GM12878 (cell line): ENCODE measurements at regions not wholly inside any gene's neighbourhood (a gene's known extent, or its start where the extent isn't known, plus 50 kb on each side); places are given as distances from the start of the nearest gene placed in this dataset.

Experiments used
- ATAC-seq: fragments of 200-7000 bp; cut with Tn5 transposase; 3 replicates; pipeline ENCODE4 v1.9.1; 2020; ENCODE audit warnings: mild to moderate bottlenecking, moderate library complexity
- BruUV-seq: library from RNA; stranded (reverse); fragments of 400-500 nt; replicated peaks from 2 replicates; lab custom pipeline; 2021; lab: Mats Ljungman, UMichigan
- CTCF ChIA-PET: fragments of 300-600 bp; sonication (Branson Sonifier 250); formaldehyde crosslinking; extraction: SDS; loops from one replicate; lab custom pipeline; 2021; ENCODE audit warnings: inconsistent platforms; lab: Yijun Ruan, JAX
- POLR2A ChIA-PET: fragments of 350-600 bp; formaldehyde crosslinking; extraction: SDS; loops from one replicate; lab custom pipeline; 2021; ENCODE audit warnings: inconsistent platforms; lab: Charles Lee
- RAD21 ChIA-PET: fragments of 300-600 bp; sonication (Branson Sonifier 250); formaldehyde crosslinking; loops from one replicate; lab custom pipeline; 2023; ENCODE audit warnings: antibody characterized with exemption; ENCODE audit not compliant: unreplicated experiment; lab: Charles Lee
- SMC1A ChIA-PET: fragments of 300-600 bp; sonication (Branson Sonifier 250); formaldehyde crosslinking; loops from one replicate; lab custom pipeline; 2023; ENCODE audit not compliant: unreplicated experiment, uncharacterized antibody; lab: Charles Lee
- DNase-seq: peaks from one replicate; pipeline ENCODE4 v3.0.0-alpha.2; 2011; ENCODE audit warnings: low read depth, low spot score
- FAIRE-seq: peaks from 3 replicates; lab custom pipeline; 2011; peaks lifted over from hg19 to GRCh38; lab: Jason Lieb, UNC
- H2AFZ ChIP-seq: 2 replicates; pipeline ENCODE4 v1.6.0; 2011; ENCODE audit warnings: low read depth, low read length, control low read depth; ENCODE audit not compliant: control insufficient read depth
- H3K27ac ChIP-seq: 2 replicates; pipeline ENCODE4 v1.5.1; 2011; ENCODE audit warnings: control low read depth; ENCODE audit not compliant: control insufficient read depth, insufficient read depth
- H3K27me3 ChIP-seq, 2 experiments: replicated peaks in 1 of 2; 2 replicates each; pipeline versions ENCODE4 v1.6.0 to v1.6.1; 2011; ENCODE audit warnings: low read length in 1 of 2; ENCODE audit not compliant: control insufficient read depth in 2 of 2, insufficient read depth in 2 of 2
- H3K36me3 ChIP-seq, 2 experiments: 2 replicates each; pipeline ENCODE4 v1.5.1; 2011; ENCODE audit warnings: low read length in 1 of 2; ENCODE audit not compliant: control insufficient read depth in 2 of 2, insufficient read depth in 2 of 2
- H3K4me1 ChIP-seq: 2 replicates; pipeline ENCODE4 v1.6.1; 2011; ENCODE audit warnings: mild to moderate bottlenecking, low read length, moderate library complexity, mixed read lengths; ENCODE audit not compliant: control insufficient read depth, insufficient read depth
- H3K4me2 ChIP-seq: 2 replicates; pipeline ENCODE4 v1.6.0; 2011; ENCODE audit warnings: control low read depth; ENCODE audit not compliant: control insufficient read depth, insufficient read depth
- H3K4me3 ChIP-seq: fragments of 200-600 bp; sonication (generic); 2 replicates; pipeline ENCODE4 v1.5.1; 2016
- H3K79me2 ChIP-seq: 2 replicates; pipeline ENCODE4 v1.6.0; 2011; ENCODE audit warnings: low read length; ENCODE audit not compliant: control insufficient read depth, insufficient read depth
- H3K9ac ChIP-seq: 2 replicates; pipeline ENCODE4 v1.8.0; 2011; ENCODE audit warnings: low read length, control low read depth, mixed read lengths; ENCODE audit not compliant: control insufficient read depth, insufficient read depth
- H3K9me3 ChIP-seq: replicated peaks from 3 replicates; pipeline ENCODE4 v1.5.1; 2011; ENCODE audit warnings: mild to moderate bottlenecking, low read length; ENCODE audit not compliant: control insufficient read depth, insufficient read depth
- H4K20me1 ChIP-seq: 2 replicates; pipeline ENCODE4 v1.6.0; 2011; ENCODE audit not compliant: control insufficient read depth, insufficient read depth
- CBX3 ChIP-seq: fragments of 200-600 bp; sonication (generic); IDR thresholded peaks from 2 replicates; pipeline ENCODE4 v1.6.1; 2016; ENCODE audit warnings: low read depth, borderline replicate concordance
- HCFC1 ChIP-seq: fragments of 150-350 bp; IDR thresholded peaks from 2 replicates; pipeline ENCODE4 v1.6.1; 2014; ENCODE audit warnings: low read length
- IKZF2 ChIP-seq, 2 experiments: fragments of 450-650 bp; IDR thresholded peaks; 2 replicates each; pipeline ENCODE4 v1.6.1; 2017; ENCODE audit warnings: mild to moderate bottlenecking in 2 of 2, moderate library complexity in 2 of 2
- MTA3 ChIP-seq: IDR thresholded peaks from 2 replicates; pipeline ENCODE4 v1.6.1; 2012; ENCODE audit warnings: low read length, inconsistent platforms, borderline replicate concordance
- MXI1 ChIP-seq: fragments of 150-350 bp; IDR thresholded peaks from 2 replicates; pipeline ENCODE4 v1.6.1; 2011; ENCODE audit warnings: low read depth, mild to moderate bottlenecking, inconsistent platforms, low read length, improper control_type of control experiment
- ZSCAN29 ChIP-seq: fragments of 450-650 bp; IDR thresholded peaks from 2 replicates; pipeline ENCODE4 v1.6.1; 2017; ENCODE audit warnings: mild to moderate bottlenecking, moderate library complexity
- WGBS: methylation state at CpG from one replicate; pipeline ENCODE4 v1.1.6; 2016; ENCODE audit warnings: low lambda C conversion rate; ENCODE audit not compliant: insufficient replicate concordance, insufficient coverage; ENCODE audit errors: missing lambda C conversion rate; 5-methylcytosine and 5-hydroxymethylcytosine counted together
- in situ Hi-C: fragments of 300-500 bp; cut with MboI; formaldehyde crosslinking; loops from 9 replicates; pipeline ENCODE4 v1.14.3; 2018; ENCODE audit warnings: mixed read lengths
- intact Hi-C: fragments of 100-400 bp; cut with micrococcal nuclease; formaldehyde crosslinking; loops from one replicate; pipeline ENCODE4 v1.14.2; 2022; ENCODE audit not compliant: unreplicated experiment

GRCh38 chr4:64508089-64508488 is 98.8 kb upstream of the TECRL start:
- no peaks in the 10 kb centered on the region for H3K79me2 ChIP-seq
- ChIA-PET POLR2A (no interaction called here), RAD21 (no interaction called here), SMC1A (no interaction called here), CTCF (interaction anchor here (1.1 kb wide), 1 partner anchor 31 kb away, joined by 3 read pairs; no protein-coding TSS in a partner anchor)
- H3K27me3 ChIP-seq: no peaks in the 10 kb centered on the region
- H3K4me1 ChIP-seq: no peaks in the 10 kb centered on the region
- H3K36me3 ChIP-seq: no peaks in the 10 kb centered on the region
- no TSS peak for BruUV-seq
- intact Hi-C loops (no loop called here), in situ Hi-C loops (no loop called here)
- H2AFZ ChIP-seq: no peak overlapping the region
- no peak overlapping the region for H3K4me2 ChIP-seq
- ATAC-seq (no peak), DNase-seq (no peak), FAIRE-seq (no peak)
- H3K4me3 ChIP-seq: no peak overlapping the region
- no peaks in the 10 kb centered on the region for H3K9me3 ChIP-seq
- H4K20me1 ChIP-seq: no peaks in the 10 kb centered on the region
- H3K27ac ChIP-seq: no peak overlapping the region
- H3K9ac ChIP-seq: no peak overlapping the region
- TF ChIP-seq IKZF2 (IDR thresholded peaks at IDR 0.05) (no peak), MTA3 (no peak), MXI1 (no peak), CBX3 (no peak)

DNA sequence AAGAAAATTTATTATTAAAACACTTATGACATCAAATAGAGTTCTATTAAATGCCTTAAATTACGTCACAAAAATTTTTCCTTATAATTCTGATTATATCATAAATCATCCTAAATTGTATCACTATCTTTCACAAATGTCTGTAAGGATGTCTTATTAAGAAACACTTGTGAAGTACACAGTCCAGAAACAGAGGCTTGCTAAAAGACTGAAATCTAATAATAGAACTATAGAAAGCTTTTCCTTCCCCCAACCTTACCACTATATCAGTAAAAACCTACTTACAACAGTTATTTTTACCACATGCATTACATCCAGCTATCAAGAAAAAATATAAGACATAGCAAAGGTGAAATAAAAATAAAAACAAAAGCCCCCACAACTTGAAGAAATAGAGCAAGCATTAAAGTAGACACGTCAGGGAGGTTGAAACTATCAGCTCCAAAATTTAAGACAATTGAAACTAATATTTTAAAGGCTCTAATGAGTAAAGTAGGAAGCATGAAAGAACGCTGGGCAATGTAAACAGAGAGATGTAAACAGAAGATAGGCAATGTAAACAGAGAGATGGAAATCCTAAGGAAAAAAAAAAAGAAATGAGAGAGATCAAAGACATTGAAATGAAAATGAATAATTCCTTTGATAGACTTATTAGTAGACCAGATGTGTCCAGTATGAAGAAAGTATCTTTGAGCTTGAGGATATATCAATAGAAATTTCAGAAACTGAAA is 94.9 kb upstream of the TECRL start:
- Histone ChIP-seq H3K79me2 (no peaks in the 10 kb centered on the region), H3K4me2 (no peak overlapping the region), H3K9me3 (no peaks in the 10 kb centered on the region), H3K36me3 (no peaks in the 10 kb centered on the region), H4K20me1 (no peaks in the 10 kb centered on the region), H2AFZ (no peak overlapping the region), H3K9ac (no peak overlapping the region), H3K4me1 (no peaks in the 10 kb centered on the region), H3K4me3 (no peak overlapping the region), H3K27me3 (no peaks in the 10 kb centered on the region), H3K27ac (no peak overlapping the region)
- TF ChIP-seq HCFC1 (no peak), ZSCAN29 (no peak)
- no TSS peak for BruUV-seq
- ChIA-PET POLR2A (no interaction called here), CTCF (no interaction called here), SMC1A (interaction anchor here (0.8 kb wide), 1 partner anchor 33 kb away, joined by 3 read pairs; no protein-coding TSS in a partner anchor), RAD21 (no interaction called here)
- FAIRE-seq (no peak), ATAC-seq (no peak), DNase-seq (no peak)
- intact Hi-C loops: no loop called here
- WGBS: 0% methylated on average over 3 of the region's 3 CpGs
- in situ Hi-C loops: no loop called here
